ENCODE measurements at regions not wholly inside any gene's neighbourhood (a gene's known extent, or its start where the extent isn't known, plus 50 kb on each side); places are given as distances from the start of the nearest gene placed in this dataset.

GRCh38 chr2:8276026-8276425, 405.8 kb upstream of the ID2 start:
- no peak for DNase-seq

DNA sequence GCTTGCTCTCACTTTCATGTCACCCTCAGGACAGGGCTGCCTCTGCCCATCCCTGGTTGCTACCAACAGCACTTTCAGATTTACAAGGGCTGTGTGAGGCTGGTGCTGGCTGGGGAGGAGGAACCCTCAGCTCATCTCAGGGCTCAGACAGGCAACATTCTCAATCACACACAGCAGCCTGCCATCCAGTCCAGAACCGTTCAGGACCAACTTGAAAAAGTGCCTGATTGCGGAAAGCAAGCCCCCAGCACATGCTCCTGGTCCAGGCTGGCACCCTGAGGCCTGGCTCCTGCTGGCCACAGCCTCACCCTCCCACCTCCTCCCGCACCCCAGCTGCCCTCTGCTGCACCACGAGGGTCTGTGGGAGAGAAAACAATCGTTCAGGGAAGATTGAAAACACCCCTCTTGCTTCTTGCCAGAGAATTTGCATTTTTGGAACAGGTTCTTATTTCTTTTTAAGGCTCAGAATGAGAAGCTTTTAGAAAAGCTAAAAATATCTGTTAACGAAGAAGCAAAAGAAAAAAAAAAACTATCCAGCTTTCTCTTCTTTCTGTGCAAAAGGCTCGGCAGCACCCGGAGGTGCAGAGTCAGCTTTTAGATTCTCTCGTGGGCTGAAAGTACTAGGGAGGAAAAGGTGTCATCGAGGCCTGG, 403.8 kb upstream of the ID2 start:
- no peak for DNase-seq

GRCh38 chr2:8278709-8279354, 403.0 kb upstream of the ID2 start:
- no peak for DNase-seq

DNA sequence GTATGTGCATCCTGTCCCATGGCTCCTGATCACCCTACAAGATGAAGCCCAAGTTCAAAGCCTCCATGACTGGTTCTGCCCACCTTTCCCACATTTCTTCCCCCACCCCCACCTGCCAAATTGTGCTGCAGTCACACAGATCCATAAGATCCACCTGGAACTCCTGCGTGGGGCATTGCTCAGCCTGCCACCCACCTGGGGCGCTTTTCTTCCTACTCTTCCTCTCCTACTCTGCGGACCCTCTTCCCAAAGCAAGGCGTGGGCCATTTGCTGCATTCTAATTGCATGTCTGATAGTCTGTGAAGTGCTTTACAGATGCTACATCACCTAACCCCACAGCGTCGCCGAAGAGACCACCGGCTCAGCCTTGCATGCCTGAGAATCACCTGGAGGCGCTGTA, 402.4 kb upstream of the ID2 start:
- no peak for DNase-seq

DNA sequence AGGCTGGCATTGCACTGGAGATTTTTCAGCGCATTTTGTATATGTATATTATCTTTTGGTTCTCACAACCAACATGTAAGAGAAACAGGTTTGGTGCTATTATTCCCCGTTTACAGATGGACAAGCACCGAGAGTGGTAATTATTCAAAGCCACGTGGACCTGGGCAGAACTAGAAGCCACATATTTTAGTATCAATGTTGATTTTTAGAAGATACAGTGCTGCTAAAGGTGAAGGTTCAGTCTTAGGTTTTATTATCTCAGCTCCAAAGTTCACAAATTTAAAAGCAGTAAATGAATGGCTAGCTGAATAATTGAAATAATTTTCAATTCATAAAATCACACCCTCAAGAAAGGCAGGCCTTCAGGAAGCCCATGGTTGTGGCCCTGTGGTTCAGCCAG, 400.6 kb upstream of the ID2 start:
- DNase-seq: no peak

DNA sequence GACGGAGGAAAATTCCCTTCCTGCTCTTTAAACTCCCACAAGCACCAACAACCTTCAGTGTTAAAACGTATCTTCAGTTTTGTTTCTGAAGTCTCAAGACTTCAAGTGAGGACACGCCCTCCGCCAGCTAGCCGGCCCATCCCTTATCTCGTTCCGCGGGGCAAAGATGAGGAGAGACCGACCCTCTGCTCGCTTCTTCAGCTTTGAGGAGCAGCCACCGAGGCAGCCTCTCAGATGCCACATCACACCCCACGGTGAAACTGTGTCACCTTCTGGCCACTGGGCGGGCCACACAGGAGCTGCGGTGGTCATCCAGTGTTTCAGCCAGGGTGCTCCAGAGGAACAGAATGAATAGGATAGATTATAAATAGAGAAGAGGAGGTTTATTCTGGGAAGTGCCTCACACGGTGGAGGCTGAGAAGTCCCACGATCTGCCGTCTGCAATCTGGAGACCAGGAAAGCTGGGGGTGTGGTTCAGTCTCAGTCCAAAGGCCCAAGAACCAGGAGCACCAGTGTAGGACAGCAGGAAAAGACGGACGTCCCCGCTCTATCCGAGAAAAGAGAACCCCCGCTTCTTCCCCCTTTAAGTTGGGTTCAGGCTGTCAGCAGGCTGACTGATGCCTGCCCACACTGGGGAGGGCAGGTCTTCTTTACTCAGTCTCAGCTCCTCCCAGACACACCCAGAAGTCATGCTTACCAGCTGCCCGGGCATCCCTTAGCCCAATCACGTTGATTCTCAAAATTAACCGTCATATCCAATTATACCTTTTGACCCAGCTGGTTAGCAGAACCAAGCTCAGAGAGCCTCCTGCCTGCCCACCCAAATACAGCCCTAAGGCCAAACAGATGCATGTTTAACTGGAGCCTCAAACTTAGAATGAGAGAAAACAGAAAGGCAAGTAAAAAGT, 399.7 kb upstream of the ID2 start:
- no peak for DNase-seq

DNA sequence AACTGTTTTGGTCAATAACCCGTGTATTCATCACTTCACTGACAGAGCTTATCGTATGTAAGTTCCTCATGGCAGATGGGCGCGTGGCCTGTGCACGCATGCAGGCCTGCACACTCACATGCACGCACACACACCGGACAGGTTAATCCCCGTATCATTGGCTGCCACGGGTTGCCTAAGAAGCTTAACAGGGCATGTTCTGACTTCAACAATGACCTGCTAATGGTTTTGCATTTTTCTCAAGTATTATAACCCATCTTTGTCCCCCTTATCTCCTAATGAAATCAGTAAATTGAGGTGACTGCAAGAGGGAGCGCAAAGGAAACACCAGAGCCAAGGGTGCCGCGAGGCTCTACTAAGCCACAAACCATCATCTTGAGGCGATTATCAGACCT, 399.0 kb upstream of the ID2 start:
- no peak for DNase-seq

DNA sequence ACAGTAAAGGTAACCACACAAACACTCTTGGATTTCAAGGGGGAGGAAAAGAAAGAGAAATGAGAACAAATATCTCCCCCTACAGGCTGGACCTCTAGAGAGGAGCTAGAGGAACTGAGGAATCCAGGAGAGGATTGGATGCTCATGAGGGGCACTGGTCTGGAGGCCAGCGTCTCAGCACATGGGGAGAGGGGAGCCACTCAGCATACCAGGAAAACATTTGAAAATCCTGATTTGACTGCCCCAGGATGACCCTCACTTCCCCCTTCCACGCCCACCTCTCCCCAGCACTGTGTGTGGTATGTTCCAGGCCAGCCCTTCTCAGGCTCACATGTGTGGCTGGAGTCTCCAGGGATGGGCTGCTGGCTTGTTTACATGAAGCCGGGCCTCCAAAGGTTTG, 396.8 kb upstream of the ID2 start:
- peak; percentile 19 to 20 for DNase-seq

DNA sequence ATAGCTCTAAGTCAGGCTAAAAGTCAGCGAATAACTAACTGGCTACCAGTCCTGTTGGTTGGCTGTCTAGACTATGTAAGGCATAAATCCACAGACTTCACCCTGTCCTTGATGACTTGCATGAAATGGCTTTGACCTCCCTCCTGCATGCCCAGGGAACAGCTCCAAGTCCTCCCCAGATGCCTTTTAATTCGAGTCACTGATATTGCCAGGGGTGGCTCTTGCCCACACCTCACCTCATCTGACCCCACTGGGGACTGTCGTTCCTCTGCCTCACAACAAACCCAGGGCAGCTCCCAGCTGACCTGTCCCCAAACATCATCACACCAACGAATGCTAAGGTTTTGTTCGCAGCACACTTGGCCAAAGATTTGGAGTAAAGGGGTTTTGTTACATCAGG, 396.0 kb upstream of the ID2 start:
- DNase-seq: no peak

DNA sequence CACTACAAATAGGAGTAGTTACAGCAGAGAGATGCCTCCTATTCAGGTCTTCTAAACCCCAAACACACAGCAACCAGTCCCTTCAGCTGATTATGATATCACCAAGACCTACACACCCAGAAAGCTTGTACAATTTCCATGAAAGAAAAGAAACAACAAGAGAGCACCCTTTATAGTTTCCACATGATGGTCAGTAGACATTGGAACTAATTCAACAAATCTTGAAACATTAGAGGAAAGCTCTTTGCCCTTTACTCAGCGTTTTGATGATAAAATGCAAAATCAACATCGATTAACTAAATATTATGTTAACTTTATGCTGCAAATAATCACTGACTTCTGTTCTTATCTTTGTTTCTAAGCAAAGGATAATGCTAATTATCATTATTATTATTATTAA, 393.6 kb upstream of the ID2 start:
- DNase-seq: no peak

DNA sequence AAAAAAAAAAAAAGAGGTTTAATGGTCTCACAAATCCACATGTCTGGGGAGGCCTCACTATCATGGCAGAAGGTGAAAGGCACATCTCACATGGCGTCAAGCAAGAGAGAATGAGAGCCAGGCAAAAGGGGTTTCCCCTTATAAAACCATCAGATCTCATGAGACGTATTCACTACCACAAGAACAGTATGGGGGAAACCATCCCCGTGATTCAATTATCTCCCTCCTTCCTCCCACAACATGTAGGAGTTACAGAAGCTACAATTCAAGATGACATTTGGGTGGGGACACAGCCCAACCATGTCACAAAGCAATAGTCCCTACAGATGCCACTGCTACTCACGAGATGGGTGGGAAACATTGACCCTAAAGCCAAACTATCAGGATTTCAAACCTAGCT, 392.7 kb upstream of the ID2 start:
- no peak for DNase-seq

DNA sequence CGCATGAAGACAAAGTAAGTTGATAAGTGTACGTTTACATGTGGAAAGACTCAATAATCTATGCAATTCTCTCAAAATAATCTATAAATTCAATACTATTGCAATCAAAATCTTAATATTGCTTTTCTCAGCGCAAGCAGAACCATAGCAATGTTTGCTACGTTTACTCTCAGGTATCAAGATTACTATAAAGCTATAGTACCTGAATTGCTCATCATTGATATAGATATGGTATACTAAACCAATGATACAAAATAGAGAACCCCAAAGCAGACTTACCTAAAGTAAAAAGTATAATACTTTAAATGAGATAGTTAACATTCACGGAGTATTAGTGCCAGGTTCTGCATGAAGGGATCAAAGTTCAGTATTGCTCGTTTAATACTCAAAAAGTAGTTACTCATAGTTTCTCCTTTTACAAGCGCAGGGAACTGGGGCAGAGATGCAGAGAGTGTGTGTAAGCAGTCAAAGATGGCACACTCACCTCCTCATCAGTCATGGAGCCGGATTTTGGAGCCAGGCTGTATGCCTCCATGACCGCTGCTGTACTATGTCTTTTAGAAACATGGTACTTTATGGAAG, 391.0 kb upstream of the ID2 start:
- DNase-seq: no peak

DNA sequence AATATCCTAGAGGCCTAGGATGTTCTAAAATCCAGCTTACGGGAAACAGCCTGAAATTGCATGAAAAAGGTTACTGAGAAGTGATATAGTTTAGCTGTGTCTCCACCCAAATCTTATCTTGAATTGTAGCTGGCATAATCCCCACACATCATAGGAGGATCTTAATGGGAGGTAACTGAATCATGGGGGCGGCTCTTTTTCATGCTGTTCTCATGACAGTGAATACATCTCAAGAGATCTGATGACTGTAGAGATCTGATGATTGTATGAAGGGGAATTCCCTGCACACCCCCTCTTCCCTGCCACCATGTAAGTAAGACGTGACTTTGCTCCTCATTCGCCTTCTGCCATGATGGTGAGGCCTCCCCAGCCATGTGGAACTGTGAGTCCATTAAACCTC, 385.6 kb upstream of the ID2 start:
- DNase-seq: no peak

DNA sequence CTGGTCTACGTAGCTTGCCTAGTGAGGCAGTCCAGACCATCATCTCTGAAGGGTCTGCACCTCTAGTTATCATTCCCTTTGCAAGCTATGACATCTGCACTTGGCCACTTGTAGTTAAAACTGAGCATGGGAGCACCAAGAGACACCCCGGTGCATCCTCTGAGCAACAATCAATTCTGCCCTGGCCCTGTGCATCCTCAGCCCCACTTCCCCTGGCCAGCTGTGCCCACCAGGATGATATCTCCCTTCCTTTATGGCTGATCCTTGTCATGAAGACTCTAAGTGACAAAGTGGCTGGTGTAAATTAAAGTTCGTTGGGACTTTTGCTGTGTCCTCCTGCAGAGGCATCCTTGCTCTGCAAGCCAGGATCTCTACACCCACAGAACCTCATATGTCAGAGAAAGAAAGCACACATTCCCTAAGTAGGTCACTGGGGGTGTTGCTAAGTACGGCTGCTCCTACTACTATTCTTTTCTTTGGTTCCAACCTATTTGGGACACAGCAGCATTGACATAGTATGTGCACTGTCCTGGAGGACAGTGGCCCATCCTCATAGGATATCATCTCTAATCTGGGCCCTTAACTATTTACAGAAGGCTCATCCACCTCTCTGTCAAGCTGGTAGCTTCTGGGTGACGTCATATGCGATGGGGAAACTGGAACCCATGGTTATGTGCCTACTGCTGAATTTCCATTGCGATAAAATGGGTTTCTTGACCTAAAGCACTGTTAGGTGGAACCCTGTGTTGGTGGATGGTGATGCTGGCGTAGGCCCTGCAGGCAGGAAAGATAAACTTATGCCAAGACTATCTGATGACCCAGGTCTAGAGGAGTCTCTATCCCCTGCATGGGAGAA, 384.3 kb upstream of the ID2 start:
- DNase-seq: no peak

DNA sequence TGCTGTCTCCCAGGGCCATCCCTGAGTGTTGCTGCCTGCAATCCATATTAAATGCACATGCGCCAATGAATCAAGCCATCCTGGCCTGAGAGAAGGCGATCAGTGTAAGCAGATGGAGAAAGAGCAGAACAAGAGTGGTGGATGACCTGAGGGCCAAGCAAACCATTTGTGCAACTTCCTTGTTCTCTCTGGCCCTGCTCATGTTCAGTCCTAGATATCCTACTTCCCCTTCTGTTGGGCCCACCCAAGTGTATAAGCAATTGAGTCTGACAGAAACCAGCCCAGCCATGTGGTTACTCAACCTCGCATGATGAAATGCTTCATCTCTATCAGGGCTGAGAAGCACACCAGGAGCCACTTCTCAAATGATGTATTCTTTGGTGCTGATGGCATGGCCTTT, 383.1 kb upstream of the ID2 start:
- DNase-seq: peak; percentile 99 to 100

DNA sequence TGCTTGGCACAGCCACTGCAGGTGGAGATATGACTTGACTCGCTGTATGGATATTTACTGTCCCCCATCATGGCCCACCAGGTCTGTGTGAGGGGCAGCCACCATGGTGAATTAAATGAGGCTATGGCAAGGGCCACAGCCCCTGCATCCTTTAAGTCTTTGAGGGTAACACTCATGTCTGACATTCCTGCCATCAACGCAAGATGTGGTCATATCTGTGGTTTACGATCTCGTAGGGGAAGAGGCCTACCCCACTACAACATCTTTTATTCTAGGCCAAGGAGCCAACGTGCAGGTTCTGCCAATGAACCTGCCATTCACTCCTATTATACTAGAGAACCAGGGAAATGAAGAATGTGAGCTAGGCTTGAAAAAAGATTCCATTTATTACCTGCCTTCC, 381.6 kb upstream of the ID2 start:
- no peak for DNase-seq

DNA sequence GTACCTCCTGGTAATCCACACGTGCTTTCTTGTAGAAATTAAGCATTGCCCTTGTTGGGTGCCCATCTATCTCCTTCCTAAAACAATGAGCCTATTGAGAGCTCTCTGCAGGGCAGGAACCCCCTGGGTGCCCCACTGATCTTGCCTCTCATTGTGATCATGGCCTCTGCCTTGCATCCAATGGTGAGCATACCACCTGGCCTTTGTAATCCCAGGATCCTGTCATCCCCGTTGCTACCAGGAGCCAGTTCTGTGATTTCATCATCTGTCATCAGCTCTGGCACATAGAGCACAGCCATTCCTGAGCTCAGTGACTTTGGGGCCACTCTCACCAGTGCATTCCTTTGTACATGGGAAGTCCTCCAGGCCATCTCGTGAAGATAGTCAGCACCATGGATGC, 381.0 kb upstream of the ID2 start:
- no peak for DNase-seq

- peak; percentile 64 to 76 for DNase-seq
Observed at GRCh38 chr2:8303322-8303832, 378.5 kb upstream of the ID2 start.

- DNase-seq: no peak
Observed at GRCh38 chr2:8304821-8305766, 376.8 kb upstream of the ID2 start.

DNA sequence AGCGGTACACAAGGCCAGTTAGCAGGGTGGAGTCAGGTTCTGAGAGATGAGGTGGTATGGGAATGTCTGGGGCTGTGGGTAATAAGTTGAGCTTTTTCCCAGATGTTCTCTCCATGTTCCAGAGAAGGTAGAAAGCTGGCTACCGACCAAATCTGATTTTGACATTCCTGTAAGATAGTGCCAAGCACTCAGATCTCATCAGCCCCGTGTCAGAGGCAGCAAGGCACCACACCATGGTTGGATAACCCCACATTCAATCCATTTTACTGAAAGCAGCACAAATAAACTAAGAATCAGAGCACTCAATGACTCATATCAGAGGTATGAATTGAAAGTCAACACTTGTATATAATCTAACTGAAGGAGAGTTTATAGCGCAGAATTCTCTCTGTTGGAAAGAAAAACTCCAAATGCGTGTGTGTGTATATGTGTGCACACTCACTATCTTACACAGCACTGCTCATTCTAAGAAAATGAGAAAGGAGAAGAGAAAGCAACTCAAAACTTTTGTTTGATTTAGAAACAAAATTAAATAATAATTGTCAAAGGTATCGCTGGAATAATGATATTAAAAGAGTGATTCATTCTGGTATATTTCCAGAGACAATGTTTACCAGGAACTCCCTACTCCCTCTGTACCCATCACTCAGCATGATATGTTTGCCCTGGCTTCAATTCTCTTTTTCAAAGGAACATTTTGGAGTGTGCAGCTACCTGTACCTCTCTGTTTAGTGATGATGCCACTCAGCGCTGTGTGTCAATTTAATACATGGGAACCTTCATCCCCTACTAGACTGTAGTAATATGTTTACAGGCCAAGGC, 375.1 kb upstream of the ID2 start:
- no peak for DNase-seq
